Gastrocnemius medialis (tissue), 4 donors: ENCODE measurements at regions not wholly inside any gene's neighbourhood (a gene's known extent, or its start where the extent isn't known, plus 50 kb on each side); places are given as distances from the start of the nearest gene placed in this dataset.

Source experiments
- POLR2A ChIP-seq, 2 donors: fragments of 450-650 bp; IDR thresholded peaks; one replicate each; pipeline ENCODE4 v1.6.1; 2017; ENCODE audit warnings: antibody characterized with exemption in 2 of 2, mild to moderate bottlenecking in 2 of 2, moderate library complexity in 2 of 2
- TF ChIP-seq, protein P1 (sequence below), 5 experiments: fragments of 450-650 bp in 3 of 5; fragments of 200-600 bp in 2 of 5; sonication (generic) in 2 of 5; IDR thresholded peaks in 4 of 5; conservative IDR thresholded peaks in 1 of 5; 1 replicate in 4 of 5; 2 replicates in 1 of 5; pipeline ENCODE4 v1.5.1; 2016 to 2019; ENCODE audit warnings: antibody characterized with exemption in 5 of 5, mild to moderate bottlenecking in 3 of 5, moderate library complexity in 3 of 5

DNA sequence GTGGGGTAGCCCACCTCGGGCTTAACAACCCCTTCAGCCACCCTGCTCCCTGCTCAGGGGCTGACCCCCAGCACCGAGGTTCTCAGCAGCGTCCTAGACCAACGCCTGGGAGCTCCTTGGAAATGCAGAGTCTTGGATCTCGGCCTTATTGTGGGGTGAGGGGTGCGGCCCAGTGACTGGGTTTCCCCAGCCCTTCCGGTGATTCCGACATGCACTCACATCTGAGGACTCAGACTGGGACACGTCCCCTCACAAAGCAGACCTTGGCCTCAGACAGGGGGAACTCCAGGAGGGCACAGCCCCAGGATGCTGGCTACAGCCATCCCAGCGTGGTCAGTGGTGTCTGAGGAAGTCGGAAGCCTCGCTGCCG lies 117.7 kb downstream of the RFLNA start:
- TF ChIP-seq, protein P1, sequence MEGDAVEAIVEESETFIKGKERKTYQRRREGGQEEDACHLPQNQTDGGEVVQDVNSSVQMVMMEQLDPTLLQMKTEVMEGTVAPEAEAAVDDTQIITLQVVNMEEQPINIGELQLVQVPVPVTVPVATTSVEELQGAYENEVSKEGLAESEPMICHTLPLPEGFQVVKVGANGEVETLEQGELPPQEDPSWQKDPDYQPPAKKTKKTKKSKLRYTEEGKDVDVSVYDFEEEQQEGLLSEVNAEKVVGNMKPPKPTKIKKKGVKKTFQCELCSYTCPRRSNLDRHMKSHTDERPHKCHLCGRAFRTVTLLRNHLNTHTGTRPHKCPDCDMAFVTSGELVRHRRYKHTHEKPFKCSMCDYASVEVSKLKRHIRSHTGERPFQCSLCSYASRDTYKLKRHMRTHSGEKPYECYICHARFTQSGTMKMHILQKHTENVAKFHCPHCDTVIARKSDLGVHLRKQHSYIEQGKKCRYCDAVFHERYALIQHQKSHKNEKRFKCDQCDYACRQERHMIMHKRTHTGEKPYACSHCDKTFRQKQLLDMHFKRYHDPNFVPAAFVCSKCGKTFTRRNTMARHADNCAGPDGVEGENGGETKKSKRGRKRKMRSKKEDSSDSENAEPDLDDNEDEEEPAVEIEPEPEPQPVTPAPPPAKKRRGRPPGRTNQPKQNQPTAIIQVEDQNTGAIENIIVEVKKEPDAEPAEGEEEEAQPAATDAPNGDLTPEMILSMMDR (IDR thresholded peaks at IDR 0.05 in 4 of 5, conservative IDR thresholded peaks at IDR 0.05 in 1 of 5), result no peak
- TF ChIP-seq POLR2A (IDR thresholded peaks at IDR 0.05), result no peak
